T-helper 1 cell (primary cell): ENCODE measurements at regions not wholly inside any gene's neighbourhood (a gene's known extent, or its start where the extent isn't known, plus 50 kb on each side); places are given as distances from the start of the nearest gene placed in this dataset.

Experiments used
- DNase-seq, 5 donors: peaks; one replicate each; pipeline ENCODE4 v3.0.0-alpha.2; 2012 to 2020

GRCh38 chr1:90778486-90778885 is 61.4 kb upstream of the BARHL2 start:
- DNase-seq, result no peak

- no peak for DNase-seq
These were observed 56.7 kb upstream of the BARHL2 start for GRCh38 chr1:90773812-90774211.

DNA sequence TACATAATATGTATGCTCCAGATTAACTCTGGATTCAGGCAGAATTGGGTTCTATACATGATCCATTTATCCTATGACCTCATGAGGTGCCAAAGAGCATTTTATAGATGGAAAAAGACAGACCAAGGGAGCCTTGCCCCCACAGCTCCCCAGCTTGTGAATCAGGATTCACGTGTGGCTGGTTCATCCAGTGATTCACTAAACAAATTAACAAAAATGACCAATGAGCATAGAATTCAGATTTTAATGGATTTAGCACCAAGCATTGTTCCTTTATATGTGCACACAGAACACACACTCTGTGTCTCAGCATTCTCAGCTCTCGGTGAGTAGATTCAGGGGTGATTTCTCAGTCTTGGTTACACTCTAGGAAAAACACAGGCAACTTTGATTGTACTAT is 51.7 kb upstream of the BARHL2 start:
- DNase-seq, result no peak

- DNase-seq, result no peak
These were observed 51.0 kb upstream of the BARHL2 start for GRCh38 chr1:90768098-90768497.
